K562 (cell line): ENCODE measurements at regions not wholly inside any gene's neighbourhood (a gene's known extent, or its start where the extent isn't known, plus 50 kb on each side); places are given as distances from the start of the nearest gene placed in this dataset.

ENCODE experiments used
- ATAC-seq: fragments of 200-7000 bp; cut with Tn5 transposase; 3 replicates; pipeline ENCODE4 v1.9.1; 2020; ENCODE audit warnings: moderate library complexity
- BruUV-seq: library from RNA; stranded (reverse); fragments of 400-500 nt; replicated peaks from 2 replicates; lab custom pipeline; 2021; lab: Mats Ljungman, UMichigan
- CTCF ChIA-PET: fragments of 300-600 bp; formaldehyde crosslinking; extraction: SDS; loops from one replicate; lab custom pipeline; 2021; ENCODE audit warnings: low intra/inter-chr PET ratio; lab: Yijun Ruan, JAX
- POLR2A ChIA-PET: fragments of 300-600, 350-650 bp; sonication (Branson Sonifier 250); formaldehyde crosslinking; extraction: SDS; loops from one replicate; lab custom pipeline; 2021; ENCODE audit warnings: antibody characterized with exemption, inconsistent platforms; lab: Yijun Ruan, JAX
- DNase-seq, 4 experiments: peaks; one replicate each; pipeline versions ENCODE4 v3.0.0 to v3.0.0-alpha.2; 2011 to 2018; ENCODE audit warnings: low spot score in 3 of 4, mixed read lengths in 3 of 4; ENCODE audit errors: extremely low read depth in 1 of 4
- FAIRE-seq: peaks from 2 replicates; lab custom pipeline; 2011; peaks lifted over from hg19 to GRCh38; lab: Jason Lieb, UNC
- H2AFZ ChIP-seq: 2 replicates; pipeline ENCODE4 v1.6.0; 2011; ENCODE audit warnings: low read depth, low read length, control low read depth, inconsistent platforms
- H3K27ac ChIP-seq: fragments of 200-600 bp; 3 replicates; pipeline ENCODE4 v1.8.0; 2011; ENCODE audit warnings: low read depth, mild to moderate bottlenecking, control low read depth, inconsistent platforms, low read length, moderate library complexity, mixed read lengths; ENCODE audit errors: extremely low read depth
- H3K27me3 ChIP-seq, 2 experiments: fragments of 300-600 bp in 1 of 2; 2 replicates in 1 of 2; 3 replicates in 1 of 2; pipeline versions ENCODE4 v1.6.0 to v1.8.0; 2011; ENCODE audit warnings: inconsistent platforms in 2 of 2, low read length in 2 of 2, mild to moderate bottlenecking in 1 of 2, mixed read lengths in 1 of 2, moderate library complexity in 1 of 2; ENCODE audit not compliant: control insufficient read depth in 2 of 2, insufficient read depth in 2 of 2
- H3K36me3 ChIP-seq: fragments of 300-600 bp; 3 replicates; pipeline ENCODE4 v1.8.0; 2011; ENCODE audit warnings: mild to moderate bottlenecking, low read length, inconsistent platforms; ENCODE audit not compliant: control insufficient read depth, insufficient read depth
- H3K4me1 ChIP-seq, 2 experiments: fragments of 200-600 bp in 1 of 2; replicated peaks in 1 of 2; 2 replicates in 1 of 2; 3 replicates in 1 of 2; pipeline versions ENCODE4 v1.5.1 to v1.8.0; 2011; ENCODE audit warnings: inconsistent platforms in 2 of 2, low read length in 2 of 2, mild to moderate bottlenecking in 1 of 2, mixed read lengths in 1 of 2, moderate library complexity in 1 of 2; ENCODE audit not compliant: control insufficient read depth in 2 of 2, insufficient read depth in 2 of 2
- H3K4me2 ChIP-seq: 2 replicates; pipeline ENCODE4 v1.6.1; 2011; ENCODE audit warnings: low read length, control low read depth, inconsistent platforms, mixed read lengths; ENCODE audit not compliant: insufficient read depth
- H3K4me3 ChIP-seq: fragments of 200-600 bp; sonication (generic), shearing (Covaris generic); 2 replicates; pipeline ENCODE4 v1.5.1; 2016; ENCODE audit warnings: control low read depth, inconsistent platforms
- H3K79me2 ChIP-seq: fragments of 200-600 bp; 3 replicates; pipeline ENCODE4 v1.8.0; 2011; ENCODE audit warnings: low read length, inconsistent platforms; ENCODE audit not compliant: control insufficient read depth, insufficient read depth
- H3K9ac ChIP-seq, 2 experiments: 2 replicates each; pipeline versions ENCODE4 v1.6.0 to v1.6.1; 2011; ENCODE audit warnings: low read depth in 2 of 2, low read length in 2 of 2, control low read depth in 1 of 2, inconsistent platforms in 1 of 2, mild to moderate bottlenecking in 1 of 2, mixed read lengths in 1 of 2; ENCODE audit not compliant: insufficient read depth in 1 of 2
- H3K9me1 ChIP-seq: one replicate; pipeline ENCODE4 v1.6.0; 2011; ENCODE audit warnings: inconsistent platforms, mild to moderate bottlenecking, low read length, moderate library complexity; ENCODE audit not compliant: control insufficient read depth, insufficient read depth
- H3K9me3 ChIP-seq: replicated peaks from 2 replicates; pipeline ENCODE4 v1.5.1; 2011; ENCODE audit warnings: low read depth, low read length, inconsistent platforms; ENCODE audit not compliant: control insufficient read depth, insufficient read depth
- H4K20me1 ChIP-seq: replicated peaks from 2 replicates; pipeline ENCODE4 v1.6.1; 2011; ENCODE audit warnings: low read length, inconsistent platforms, mixed read lengths; ENCODE audit not compliant: control insufficient read depth, insufficient read depth
- CBFA2T3 ChIP-seq: fragments of 450-650 bp; IDR thresholded peaks from 2 replicates; pipeline ENCODE4 v1.6.1; 2017
- NR2C1 ChIP-seq, 2 experiments: fragments of 450-650 bp; IDR thresholded peaks; 2 replicates each; pipeline ENCODE4 v1.6.1; 2017; ENCODE audit warnings: mild to moderate bottlenecking in 2 of 2, antibody characterized with exemption in 1 of 2, inconsistent platforms in 1 of 2, missing compliant biosample characterization in 1 of 2, missing genetic modification characterization in 1 of 2
- SIN3B ChIP-seq: fragments of 450-650 bp; IDR thresholded peaks from 2 replicates; pipeline ENCODE4 v1.6.1; 2017; ENCODE audit warnings: low read depth, mild to moderate bottlenecking, moderate library complexity
- SP1 ChIP-seq: sonication (generic); formaldehyde crosslinking; IDR thresholded peaks from 2 replicates; pipeline ENCODE4 v1.8.1; 2022; ENCODE audit warnings: mild to moderate bottlenecking, missing genetic modification reagents
- ZNF511 ChIP-seq: sonication (generic); formaldehyde crosslinking; IDR thresholded peaks from 2 replicates; pipeline ENCODE4 v1.8.0; 2022; ENCODE audit warnings: mild to moderate bottlenecking, missing genetic modification reagents
- WGBS: fragments of 100-300 bp; shearing (Covaris generic); methylation state at CpG from one replicate; pipeline ENCODE4 v1.1.6; 2016; ENCODE audit warnings: low coverage, mixed read lengths; ENCODE audit not compliant: insufficient coverage; ENCODE audit errors: missing lambda C conversion rate; 5-methylcytosine and 5-hydroxymethylcytosine counted together
- in situ Hi-C: fragments of 300-500 bp; cut with MboI; formaldehyde crosslinking; loops from 4 replicates; pipeline ENCODE4 v1.15.0; 2018; ENCODE audit warnings: inconsistent platforms, mixed read lengths
- intact Hi-C: fragments of 100-400 bp; cut with micrococcal nuclease; formaldehyde crosslinking; loops from 2 replicates; pipeline ENCODE4 v1.14.2; 2022
- TF ChIP-seq, protein P1 (sequence below): fragments of 250-450 bp; sonication (Bioruptor Pico); IDR thresholded peaks from 2 replicates; pipeline ENCODE4 v1.4.0; 2020; ENCODE audit warnings: mild to moderate bottlenecking, moderate library complexity
- TF ChIP-seq, protein P2 (sequence below): fragments of 450-650 bp; IDR thresholded peaks from 2 replicates; pipeline ENCODE4 v1.6.1; 2017; ENCODE audit warnings: mild to moderate bottlenecking, moderate library complexity
- TF ChIP-seq, protein P3 (sequence below): IDR thresholded peaks from 2 replicates; pipeline ENCODE4 v1.6.1; 2011; ENCODE audit not compliant: insufficient read length; ENCODE audit errors: extremely low read depth

DNA sequence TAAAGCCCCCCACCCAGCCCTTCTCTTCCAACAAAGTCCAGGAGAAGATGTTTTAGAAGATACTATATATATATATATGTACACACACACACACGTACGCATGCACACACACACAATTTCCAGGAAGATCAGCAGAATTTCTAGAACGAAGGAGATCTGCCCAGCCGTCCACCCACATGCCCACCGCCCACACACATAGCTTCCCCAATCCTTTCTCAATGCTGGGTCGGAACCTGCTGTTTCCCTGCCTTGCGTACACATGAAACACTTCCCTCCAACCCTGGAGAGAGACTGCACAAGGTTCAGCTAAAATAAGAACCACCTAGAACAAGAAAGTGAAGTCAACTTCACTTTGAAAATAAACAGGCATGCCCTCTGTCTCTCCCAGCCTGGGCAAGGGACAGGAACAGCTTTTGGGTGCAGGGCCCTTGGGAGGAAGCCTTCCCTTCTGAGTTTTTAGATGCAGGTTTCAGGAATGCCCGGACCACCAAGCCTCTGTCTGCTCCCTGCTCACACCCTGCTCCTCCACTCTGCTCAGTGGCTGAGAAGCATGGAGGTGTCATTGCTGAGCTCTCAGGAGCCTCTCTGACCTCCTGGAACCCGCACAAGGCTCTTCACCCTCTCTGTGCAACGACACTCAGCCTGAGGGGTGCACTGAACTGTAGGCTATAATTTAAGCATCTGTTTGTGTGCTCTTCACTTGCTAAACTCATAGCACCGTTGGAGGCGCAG is 149.4 kb downstream of the C5orf15 start:
- Histone ChIP-seq H3K79me2 (no peaks in the 10 kb centered on the region), H3K4me3 (no peak overlapping the region), H4K20me1 (peaks cover 5% of the 10 kb centered on the region; the same call in 1 of the 2 replicates), H3K4me2 (no peak overlapping the region), H3K36me3 (no peaks in the 10 kb centered on the region), H3K27me3 (peaks cover 41 to 51% of the 10 kb centered on the region in 2 experiments), H3K27ac (no peak overlapping the region), H3K9ac (0 out of 4 replicates have a peak overlapping the region, but pooled peaks of 1 of the 2 experiments have one; percentile 12), H3K4me1 (no peaks in the 10 kb centered on the region), H2AFZ (no peak overlapping the region), H3K9me3 (no peaks in the 10 kb centered on the region), H3K9me1 (peaks cover 3% of the 10 kb centered on the region)
- CTCF ChIA-PET = no interaction called here
- BruUV-seq = no TSS peak
- TF ChIP-seq NR2C1 (IDR thresholded peaks at IDR 0.05) (no peak), NR2C1 (tag; IDR thresholded peaks at IDR 0.05) (no peak), SP1 (CRISPR knock-in tag) (no peak), ZNF511 (CRISPR knock-in tag) (no peak), CBFA2T3 (no peak), SIN3B (no peak)
- TF ChIP-seq, protein P1, sequence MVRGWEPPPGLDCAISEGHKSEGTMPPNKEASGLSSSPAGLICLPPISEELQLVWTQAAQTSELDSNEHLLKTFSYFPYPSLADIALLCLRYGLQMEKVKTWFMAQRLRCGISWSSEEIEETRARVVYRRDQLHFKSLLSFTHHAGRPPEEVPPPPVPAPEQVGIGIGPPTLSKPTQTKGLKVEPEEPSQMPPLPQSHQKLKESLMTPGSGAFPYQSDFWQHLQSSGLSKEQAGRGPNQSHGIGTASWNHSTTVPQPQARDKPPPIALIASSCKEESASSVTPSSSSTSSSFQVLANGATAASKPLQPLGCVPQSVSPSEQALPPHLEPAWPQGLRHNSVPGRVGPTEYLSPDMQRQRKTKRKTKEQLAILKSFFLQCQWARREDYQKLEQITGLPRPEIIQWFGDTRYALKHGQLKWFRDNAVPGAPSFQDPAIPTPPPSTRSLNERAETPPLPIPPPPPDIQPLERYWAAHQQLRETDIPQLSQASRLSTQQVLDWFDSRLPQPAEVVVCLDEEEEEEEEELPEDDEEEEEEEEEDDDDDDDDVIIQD = no peak
- TF ChIP-seq, protein P2, sequence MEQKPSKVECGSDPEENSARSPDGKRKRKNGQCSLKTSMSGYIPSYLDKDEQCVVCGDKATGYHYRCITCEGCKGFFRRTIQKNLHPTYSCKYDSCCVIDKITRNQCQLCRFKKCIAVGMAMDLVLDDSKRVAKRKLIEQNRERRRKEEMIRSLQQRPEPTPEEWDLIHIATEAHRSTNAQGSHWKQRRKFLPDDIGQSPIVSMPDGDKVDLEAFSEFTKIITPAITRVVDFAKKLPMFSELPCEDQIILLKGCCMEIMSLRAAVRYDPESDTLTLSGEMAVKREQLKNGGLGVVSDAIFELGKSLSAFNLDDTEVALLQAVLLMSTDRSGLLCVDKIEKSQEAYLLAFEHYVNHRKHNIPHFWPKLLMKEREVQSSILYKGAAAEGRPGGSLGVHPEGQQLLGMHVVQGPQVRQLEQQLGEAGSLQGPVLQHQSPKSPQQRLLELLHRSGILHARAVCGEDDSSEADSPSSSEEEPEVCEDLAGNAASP = no peak
- TF ChIP-seq, protein P3, sequence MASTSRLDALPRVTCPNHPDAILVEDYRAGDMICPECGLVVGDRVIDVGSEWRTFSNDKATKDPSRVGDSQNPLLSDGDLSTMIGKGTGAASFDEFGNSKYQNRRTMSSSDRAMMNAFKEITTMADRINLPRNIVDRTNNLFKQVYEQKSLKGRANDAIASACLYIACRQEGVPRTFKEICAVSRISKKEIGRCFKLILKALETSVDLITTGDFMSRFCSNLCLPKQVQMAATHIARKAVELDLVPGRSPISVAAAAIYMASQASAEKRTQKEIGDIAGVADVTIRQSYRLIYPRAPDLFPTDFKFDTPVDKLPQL = no peak
- ATAC-seq (no peak), FAIRE-seq (no peak), DNase-seq (no peak)
- in situ Hi-C loops = no loop called here
- POLR2A ChIA-PET = interaction anchor here (0.8 kb wide), 1 partner anchor 615 kb away, joined by 3 read pairs; no protein-coding TSS in a partner anchor
- WGBS = 3% methylated on average over 12 of the region's 12 CpGs
- intact Hi-C loops = no loop called here
